Fibroblast of skin of back (primary cell): ENCODE measurements at regions not wholly inside any gene's neighbourhood (a gene's known extent, or its start where the extent isn't known, plus 50 kb on each side); places are given as distances from the start of the nearest gene placed in this dataset.

Experiments
- DNase-seq: peaks from one replicate; pipeline ENCODE4 v3.0.0-alpha.2; 2013

DNA sequence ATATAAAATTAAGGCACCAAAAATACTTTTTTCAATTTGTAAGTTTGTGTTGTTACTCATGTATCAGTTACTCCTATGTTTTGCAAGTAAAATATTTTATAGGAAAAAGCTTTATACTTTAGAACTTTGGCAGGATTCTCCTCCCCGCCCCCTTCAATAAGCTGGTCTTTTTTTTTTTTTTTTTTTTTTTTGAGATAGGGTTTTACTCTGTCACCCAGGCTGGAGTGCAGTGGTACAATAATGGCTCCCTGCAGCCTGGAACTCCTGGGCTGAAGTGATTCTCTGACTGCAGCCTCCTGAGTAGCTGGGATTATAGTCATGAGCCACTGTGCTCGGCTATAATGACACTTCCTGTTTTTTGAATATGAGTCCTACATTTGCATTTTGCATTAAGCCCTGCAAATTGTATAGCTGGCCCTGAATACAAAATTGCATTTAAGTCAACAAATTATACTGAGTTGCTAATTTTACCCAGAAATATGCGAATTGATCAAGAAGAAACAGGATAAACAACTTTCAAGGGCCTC, 192.9 kb downstream of the PIK3R1 start:
- DNase-seq = no peak

DNA sequence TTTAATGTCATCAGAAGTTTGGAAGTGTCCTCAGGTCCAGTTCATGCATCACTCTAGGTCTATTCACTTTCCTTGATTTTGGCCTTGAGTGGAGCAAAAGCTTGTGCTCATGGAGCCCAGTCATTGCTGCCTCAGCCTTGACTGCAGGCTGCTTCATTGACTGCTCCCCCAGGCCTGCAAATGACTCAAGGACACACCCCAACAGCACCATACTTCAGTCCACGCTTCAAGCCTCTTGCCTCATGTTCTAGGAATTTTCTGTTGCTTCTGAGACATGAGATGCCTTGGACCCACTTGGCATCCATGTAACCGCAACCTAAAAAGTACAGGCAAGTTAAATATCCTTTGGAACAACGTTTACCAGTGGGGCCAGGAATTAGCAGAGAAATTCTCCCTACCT, 193.7 kb downstream of the PIK3R1 start:
- DNase-seq = peak; percentile 78

DNA sequence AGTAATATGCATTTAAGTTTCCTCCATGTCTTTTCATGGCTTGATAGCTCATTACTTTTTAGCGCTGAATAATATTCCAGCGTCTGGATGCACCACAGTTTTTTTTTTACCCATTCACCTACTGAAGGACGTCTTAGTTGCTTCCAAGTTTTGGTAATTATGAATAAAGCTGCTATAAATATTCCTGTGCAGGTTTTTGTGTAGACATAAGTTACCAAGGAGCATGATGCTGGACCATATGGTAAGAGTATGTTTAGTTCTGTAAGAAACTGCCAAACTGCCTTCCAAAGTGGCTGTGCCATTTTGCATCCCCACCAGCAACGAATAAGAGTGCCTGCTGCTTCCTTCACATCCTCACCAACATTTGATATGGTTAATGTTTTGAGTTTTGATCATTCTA, 195.6 kb downstream of the PIK3R1 start:
- no peak for DNase-seq

DNA sequence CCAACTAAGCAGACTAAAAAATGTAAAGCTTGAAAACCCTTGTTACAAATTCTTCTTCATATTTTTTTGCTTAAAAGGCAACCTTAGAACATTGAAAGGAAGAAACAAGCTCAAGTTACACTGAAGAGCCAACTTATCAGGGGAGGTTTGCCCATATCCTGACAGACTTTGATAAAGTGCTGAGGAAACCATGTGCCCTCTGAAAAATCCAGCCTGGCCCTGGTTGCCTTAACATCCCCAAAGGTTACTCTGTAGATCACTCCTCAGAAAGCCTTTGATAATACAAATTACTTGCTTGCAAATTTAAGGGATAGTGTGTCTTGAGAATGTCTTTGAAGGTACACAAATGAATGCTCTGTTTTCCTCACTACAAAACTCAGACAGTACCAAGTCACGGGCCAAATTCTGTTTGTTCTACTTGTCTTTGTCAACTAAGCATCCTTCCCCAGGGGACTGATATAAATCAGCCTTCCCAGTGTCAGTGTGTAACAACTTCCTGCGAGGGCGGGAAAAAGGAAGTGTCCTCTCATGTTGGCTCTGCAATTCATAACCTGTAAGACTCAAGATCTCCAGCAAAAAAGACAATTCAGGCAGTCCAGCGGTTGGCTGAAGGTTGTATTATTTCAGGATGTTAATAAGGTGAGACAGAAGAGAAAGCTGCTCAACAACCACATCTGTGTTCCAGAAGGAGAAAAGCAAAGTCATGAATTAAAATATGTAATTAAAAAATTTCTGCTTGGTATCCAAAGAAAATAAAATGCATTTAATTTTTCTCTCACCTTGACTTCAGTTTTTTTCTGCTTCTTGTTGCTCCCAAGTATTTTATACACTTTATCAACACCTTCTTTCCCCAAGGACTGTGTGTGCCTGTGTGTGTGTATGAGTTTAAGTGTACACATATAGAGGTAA, 199.9 kb downstream of the PIK3R1 start:
- peak; percentile 26 for DNase-seq

DNA sequence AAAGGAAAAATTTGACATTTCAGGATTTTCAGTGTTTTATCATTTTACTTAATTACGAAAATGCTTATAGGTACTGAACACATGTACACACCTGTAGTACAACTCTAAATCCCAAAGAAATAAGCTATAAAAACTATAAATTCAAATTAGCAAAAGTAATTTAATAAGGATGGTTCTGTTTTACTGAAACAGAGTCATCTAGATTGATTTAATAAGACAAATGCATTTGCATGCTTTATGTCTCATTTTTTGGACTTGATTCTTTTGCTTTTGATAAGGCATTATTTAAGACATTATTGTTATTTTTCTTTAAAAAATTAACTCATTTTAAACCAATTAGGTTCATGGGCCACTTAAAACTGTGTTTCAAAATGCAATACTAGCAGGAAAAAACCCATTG, 201.2 kb downstream of the PIK3R1 start:
- no peak for DNase-seq

DNA sequence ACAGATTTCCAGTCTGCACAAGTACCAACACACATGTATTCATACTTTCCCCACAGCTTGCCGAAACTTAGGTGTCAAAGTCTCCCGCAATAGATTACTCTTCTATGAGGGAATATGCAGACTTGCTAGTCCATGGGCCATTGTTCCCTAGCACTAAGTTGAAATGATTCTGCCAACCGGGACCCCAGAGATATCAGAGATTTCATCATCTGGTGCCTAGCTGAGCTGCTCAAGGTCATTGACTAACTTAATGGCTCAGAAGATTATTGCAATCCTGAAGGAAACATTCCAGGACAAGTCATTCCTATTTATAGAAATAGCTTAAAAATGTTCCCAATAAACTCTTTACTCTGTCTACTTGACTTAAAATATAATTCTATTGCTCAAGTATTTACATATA, 202.6 kb downstream of the PIK3R1 start:
- peak; percentile 55 for DNase-seq

DNA sequence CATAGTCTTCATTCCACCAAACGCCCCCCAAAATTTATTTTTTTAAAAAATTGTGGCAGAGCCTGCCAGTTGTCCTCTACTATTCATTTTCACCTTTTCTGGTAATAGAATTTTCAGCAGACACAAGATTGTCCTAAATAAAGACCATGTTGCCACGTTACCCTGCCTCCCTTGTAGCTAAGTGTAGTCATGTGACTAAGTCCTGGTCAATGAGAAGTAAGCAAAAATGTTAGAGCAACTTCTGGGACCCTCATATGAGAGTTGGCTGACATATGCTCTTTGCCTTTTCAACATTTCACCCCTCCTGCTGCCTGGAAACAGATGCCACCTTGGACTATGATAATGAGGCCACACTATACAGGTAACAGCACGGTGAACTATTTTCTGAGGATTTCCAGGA, 203.1 kb downstream of the PIK3R1 start:
- no peak for DNase-seq

DNA sequence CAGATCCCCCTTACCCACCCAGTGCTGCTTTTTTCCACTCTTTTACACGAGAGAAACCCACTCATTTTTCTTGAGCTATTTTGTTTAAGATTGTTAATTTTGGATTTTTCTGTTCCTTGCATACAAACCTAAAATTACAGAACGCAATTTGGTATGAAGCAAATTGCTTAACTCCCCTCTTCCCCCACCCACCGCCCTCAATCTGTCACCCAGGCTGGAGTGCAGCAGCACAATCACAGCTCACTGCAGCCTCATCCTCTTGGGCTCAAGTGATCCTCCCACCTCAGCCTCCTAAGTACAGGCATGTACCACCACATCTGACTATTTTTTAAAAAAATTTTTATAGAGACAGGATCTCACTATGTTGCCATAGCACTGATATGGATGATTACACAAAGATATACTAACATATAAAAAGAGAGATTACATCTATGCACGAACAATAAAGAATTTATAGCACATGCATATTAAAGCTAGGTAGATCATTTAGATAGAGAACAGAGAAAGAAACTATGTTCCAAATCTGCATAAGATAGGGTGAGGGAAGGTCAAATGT, 203.6 kb downstream of the PIK3R1 start:
- no peak for DNase-seq

DNA sequence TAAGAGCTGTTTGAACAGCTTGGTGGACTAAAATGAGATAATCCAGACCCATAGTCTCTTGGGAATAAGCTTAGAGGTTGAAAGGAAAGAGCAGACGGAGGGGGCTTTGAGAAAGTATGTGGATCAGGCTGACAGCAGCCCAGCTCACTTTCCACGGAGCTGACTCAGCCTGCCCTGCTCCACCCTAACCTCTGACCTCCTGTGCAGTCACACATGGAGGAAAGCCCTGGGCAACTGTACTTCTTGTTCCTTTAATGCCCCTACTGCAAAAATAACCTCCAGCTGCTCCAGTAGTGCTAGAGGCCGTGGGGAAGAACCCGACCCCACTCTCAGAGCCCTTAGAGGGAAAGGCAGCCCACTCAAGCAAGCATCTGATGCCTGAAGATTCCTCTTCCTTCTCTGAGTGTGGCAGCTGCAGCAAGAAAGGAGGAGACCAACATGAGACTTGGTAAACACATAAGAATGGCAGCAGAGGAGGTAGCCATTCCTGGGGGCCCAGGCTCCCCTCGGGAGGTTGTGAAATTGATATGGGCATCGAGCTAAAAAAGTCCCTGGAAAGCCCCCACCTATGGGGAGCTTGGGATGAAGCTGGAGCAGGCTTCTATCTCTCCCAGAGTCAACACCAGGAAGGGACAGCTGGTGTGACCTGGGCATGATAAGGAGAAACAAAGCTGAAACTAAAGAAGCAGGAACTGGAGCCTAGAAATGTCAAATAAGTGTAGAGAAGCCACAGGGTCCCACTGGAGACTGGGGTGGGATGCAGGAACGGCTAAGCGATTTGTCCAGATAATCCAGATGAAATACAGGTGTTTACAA, 204.3 kb downstream of the PIK3R1 start:
- DNase-seq = peak; percentile 62

DNA sequence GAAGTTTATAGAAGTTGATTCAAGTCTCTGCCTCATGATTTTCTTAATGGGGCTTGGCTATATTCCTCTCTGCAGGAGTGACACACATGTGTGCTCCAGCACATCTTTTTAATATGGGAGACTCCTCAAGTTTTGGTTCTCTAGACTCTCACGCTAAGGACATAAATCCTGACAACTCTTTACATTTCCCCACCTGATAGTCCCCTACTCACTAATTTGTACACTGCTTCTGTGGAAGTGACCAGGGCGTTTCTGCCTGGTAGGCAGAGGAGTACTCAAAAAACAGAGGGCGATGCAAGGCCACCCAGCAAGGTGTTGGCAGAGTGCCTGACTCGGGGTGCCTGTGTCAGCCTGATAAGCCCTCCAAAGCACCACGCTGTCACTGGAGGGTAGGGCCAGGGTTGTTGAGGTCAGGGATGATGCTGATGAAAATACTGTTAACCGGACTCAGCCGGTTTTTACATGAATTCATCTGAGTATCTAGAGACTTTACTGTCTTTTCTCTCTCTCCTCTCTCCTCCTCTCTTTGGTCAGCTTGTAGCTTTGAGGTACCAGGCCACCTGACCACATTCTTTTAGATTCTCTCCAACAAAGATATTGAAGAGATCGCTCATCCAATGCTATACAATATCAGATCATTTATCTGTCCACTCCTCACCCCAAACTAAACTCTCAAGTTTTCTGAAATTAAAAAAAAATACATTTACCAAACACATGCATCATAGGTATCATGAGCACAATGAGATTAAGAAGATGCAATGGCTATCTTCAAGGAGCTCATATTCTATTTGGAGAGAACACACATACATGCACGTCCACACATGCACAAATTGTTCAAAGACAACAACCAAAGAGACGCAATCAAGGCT, 205.2 kb downstream of the PIK3R1 start:
- no peak for DNase-seq

DNA sequence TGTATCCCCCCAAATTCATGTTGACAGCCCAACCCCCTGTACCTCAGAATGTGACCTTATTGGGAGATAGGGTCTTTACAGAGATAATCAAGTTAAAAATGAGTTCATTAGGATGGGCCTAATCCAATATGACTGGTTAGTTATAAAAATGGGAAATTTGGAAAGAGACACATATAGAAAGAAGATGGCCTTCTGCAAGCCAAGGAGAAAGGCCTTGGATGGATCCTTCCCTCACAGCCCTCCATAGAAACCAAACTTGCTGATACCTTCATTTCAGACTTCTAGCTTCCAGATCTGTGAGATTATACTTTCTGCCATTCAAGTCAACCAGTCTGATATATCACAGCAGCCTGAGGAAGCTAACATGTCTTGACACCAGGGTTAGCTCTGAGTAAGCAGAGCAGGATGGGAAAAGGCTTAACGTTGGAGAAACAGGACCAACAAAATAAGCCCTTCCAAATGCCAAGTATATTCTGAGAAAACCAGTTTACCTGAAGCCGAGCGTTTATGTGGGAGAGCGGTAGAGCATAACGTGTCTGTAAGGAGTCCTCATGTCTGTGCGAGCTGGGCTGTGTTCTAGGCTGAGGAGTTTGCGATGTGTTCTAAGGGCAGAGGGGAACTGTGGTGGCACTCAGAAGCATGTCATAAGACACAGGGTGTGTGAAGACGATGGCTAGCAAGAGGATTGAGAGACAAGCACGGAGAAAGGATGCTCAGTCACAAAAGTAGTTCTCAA, 206.1 kb downstream of the PIK3R1 start:
- DNase-seq = no peak

DNA sequence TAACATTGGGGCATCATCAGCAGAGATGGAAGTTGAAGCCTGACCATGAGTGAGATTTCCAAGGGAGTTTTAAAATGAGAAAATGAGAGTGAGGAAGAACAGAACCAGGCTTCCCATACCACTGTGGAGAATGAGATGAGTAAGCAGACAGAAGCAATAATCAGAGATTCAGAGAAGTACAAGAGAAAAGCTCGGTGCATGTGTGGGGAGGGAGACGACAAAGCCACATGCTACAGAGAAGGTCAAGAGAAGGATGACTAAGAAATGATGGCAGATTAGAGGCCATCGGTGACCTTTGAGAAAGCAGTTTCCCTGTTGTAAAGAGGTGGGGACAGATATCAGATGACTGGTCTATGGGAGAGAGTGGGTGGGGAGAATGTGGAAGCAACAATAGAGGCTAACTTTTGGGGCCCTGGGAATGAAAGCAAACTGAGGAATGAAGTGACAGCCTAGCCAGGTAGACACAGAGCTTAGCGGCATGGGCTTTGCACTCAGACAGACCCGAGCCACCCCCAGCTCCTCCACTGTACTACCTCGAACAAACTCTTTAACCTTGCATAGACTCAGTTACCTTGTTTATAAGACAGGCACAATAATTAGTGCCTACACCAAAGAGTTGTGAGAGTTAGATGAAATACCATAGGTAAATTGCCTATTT, 207.7 kb downstream of the PIK3R1 start:
- DNase-seq = no peak

DNA sequence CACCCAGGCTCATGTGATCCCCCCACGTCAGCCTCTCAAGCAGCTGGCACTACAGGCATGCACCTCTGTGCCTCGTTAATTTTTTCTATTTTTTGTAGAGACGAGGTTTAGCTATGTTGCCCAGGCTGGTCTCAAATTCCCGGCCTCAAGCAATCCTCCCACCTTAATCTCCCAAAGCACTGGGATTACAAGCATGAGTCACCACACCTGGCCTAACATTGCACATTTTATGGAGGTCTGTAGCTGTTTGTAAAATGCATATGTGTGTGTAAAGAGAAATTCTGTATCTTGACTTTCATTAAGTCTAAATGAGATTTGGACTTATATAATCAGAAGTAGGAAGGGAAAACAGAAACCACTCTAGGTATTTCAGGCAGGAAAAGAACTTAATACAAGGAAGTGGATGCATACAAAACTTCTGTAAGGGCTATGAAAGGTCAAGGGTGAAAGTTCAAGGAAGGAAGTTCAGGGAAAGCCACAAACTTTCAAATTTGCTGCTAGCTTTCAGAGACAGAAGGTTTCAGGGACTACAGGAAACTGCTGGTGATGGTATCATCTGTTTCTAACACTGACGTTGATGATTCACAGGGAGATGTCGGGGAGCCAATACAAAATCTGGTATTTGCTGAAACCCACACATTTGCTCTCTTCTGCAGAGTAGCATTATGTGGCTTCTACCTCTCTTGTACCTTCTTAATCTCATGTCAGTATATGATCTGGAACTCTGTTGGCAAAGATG, 209.4 kb downstream of the PIK3R1 start:
- DNase-seq = peak; percentile 41

DNA sequence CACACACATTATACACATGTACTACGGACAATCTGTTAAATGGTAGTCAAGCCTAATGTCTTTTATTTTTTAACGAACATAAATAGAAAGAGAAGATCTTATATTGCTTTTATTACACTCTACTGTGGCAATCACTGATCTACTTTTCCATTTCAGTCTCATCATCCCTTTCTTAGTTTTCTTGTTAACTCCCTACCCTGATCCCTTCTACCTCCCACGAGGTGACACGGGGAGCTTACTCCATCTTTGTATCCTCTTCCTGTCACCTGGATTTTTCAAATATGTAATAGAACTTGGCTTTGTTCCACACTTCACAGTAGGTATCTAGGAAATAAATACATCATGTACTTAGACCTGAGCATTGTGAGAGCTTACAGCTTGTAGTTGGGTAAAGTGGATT, 211.0 kb downstream of the PIK3R1 start:
- no peak for DNase-seq

DNA sequence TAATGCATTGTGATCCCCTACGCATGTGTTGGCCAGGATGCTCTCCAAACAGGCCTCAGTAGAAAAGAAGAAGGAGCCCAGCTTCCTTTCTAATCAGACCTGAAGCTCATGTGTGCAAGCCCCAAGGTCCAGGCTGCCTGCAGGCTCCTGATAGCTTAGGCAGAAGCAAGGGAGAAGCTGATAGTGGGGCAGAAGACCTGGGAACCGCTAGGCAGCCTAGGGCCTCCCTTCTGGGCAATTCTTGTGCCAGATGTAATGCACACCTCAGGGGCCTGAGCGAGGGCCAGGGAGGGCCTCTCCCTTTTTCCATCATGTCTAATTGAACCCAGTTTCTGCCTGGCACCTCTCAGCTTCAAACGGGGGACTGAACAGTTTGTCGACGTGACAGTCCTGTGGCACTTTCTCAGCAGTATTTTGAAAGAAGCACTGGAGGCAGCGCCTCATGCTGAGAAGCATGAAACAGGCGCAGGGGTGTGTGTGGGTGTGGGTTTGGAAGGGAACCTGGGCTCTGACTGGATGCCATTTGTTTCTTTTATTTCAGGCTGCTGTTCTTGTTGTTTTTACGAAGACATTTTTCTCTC, 212.8 kb downstream of the PIK3R1 start:
- DNase-seq = no peak

DNA sequence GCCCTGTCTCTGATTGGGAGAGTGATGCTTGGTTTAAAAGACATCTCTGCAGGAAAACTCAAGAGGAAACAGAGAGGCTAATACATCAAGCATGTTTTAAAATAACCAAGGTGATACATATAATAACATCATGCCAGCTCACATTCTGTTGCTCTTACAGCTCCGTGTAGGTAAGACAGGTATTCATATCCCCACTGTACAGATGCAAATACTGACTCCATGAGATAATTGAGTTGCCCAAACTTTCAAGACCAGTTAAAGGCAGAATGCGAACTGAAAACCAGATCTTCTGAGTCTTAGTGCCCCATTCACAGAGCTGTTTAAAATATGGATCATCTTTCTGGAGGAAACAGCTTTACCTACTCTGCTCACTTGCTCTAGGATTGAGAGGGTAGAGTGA, 214.0 kb downstream of the PIK3R1 start:
- DNase-seq = no peak

DNA sequence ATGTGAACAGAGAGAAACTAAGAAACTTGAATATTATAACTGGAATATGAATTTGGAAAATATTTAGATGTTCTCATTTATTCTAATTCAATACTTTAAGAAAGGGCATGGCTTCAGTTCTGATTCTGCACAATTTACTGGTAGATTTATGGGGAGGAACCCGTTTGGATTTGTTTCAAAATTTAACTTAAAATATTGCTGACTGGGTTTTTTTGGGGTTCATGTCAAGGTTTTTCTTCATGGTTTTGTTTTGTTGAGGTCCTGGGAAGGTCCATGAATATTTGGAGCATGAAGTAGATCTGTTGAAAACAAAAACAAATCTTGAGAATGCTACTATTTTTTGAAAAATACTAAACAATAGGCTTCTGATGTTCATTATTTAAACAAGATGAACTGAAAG, 214.7 kb downstream of the PIK3R1 start:
- DNase-seq = no peak

DNA sequence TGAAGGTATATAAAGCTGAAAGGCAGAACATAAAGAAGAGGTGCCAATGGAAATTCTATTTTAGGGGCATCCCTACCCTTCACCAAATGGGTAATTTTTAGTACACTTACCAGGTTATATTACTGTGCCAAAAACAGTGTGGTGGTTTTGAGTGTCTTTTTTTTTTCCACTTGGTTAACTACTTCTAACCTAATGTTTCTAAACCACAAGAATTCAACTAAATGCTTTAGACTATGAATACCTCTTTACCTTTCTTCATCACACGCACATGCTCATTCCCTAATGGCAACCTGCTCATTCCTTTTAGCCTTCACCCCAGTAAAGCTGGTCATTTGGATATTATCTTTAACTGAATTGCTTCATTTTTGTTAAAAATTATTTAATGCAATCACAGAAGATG, 215.6 kb downstream of the PIK3R1 start:
- DNase-seq = no peak

DNA sequence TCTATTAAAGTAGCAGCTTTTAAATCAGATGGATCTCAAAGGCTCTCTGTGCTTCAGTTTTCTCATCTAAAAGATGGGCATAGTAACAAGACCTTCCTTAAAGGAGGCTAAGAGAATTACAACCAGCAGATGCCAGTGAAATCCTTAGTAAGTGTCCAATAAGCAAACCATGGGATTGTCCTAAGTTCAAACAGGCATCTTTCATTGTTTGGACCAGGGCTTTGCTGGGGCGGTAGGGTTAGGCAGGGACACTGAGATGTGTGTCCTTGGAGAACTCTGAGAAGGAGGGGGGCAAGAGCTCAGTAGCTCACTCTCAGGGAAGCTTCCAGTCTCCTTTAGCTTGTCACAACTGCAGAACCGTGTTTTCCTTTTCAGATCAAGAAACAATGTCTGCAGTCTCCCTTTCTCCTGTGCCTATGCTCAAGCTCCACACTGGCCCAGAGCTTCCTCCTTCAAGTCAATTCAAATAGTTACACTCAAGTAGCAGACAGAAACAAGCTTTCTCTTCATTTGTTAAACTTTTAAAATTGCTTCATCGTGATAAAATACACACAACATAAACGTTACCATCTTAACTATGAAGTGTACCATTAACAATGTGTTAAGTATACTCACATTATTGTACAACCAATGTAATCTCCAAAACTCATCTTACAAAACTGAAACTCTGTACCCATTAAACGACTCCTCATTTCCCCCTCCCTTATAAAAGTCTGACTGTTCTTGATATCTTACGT, 216.2 kb downstream of the PIK3R1 start:
- DNase-seq = no peak
